ENCODE measurements at regions not wholly inside any gene's neighbourhood (a gene's known extent, or its start where the extent isn't known, plus 50 kb on each side); places are given as distances from the start of the nearest gene placed in this dataset.
"Not testable (repeated sequence)": the region's sequence is repeated elsewhere in the genome, so short reads cannot be mapped to it uniquely, and the experiment has no call there.

GRCh38 chr9:75685062-75685461 is 205.4 kb upstream of the PCSK5 start:
- H4K20me1 ChIP-seq (ENCODE audit: insufficient read depth) = no peaks in the 10 kb centered on the region

GRCh38 chr9:75687359-75687953 is 203.0 kb upstream of the PCSK5 start:
- Histone ChIP-seq H3K27ac (ENCODE audit: low read length) (no peak overlapping the region), H3F3A (ENCODE audit: insufficient read depth, low read length, poor library complexity, severe bottlenecking) (no peaks in the 10 kb centered on the region), H3K27me3 (ENCODE audit: insufficient read depth, low read depth, low read length) (no peaks in the 10 kb centered on the region), H3K4me3 (ENCODE audit: low read length) (no peak overlapping the region), H3K79me2 (replicated peaks; ENCODE audit: insufficient read depth, low read length) (no peaks in the 10 kb centered on the region), H3K36me3 (ENCODE audit: insufficient read depth, low read length) (no peaks in the 10 kb centered on the region), H3K9me3 (ENCODE audit: low read length) (no peaks in the 10 kb centered on the region), H3K4me2 (ENCODE audit: low read length) (no peak overlapping the region), H4K20me1 (ENCODE audit: insufficient read depth) (no peaks in the 10 kb centered on the region), H2AFZ (ENCODE audit: low read depth, low read length) (no peak overlapping the region), H3K9me2 (ENCODE audit: insufficient read depth, low read length) (no peaks in the 10 kb centered on the region), H3K9ac (ENCODE audit: low read length) (no peak overlapping the region)
- TF ChIP-seq EZH2 (IDR thresholded peaks at IDR 0.05; ENCODE audit: borderline replicate concordance, insufficient read depth, low read length, poor library complexity, severe bottlenecking) (no peak), EP300 (conservative IDR thresholded peaks at IDR 0.05; ENCODE audit: poor library complexity, severe bottlenecking) (no peak), SMC3 (conservative IDR thresholded peaks at IDR 0.05; ENCODE audit: poor library complexity) (no peak), RAD21 (conservative IDR thresholded peaks at IDR 0.05) (no peak), POLR2AphosphoS5 (IDR thresholded peaks at IDR 0.05) (no peak), TAF1 (IDR thresholded peaks at IDR 0.05; ENCODE audit: low read depth) (no peak), MXI1 (conservative IDR thresholded peaks at IDR 0.05; ENCODE audit: poor library complexity, severe bottlenecking) (no peak)
- TF ChIP-seq, protein P1, sequence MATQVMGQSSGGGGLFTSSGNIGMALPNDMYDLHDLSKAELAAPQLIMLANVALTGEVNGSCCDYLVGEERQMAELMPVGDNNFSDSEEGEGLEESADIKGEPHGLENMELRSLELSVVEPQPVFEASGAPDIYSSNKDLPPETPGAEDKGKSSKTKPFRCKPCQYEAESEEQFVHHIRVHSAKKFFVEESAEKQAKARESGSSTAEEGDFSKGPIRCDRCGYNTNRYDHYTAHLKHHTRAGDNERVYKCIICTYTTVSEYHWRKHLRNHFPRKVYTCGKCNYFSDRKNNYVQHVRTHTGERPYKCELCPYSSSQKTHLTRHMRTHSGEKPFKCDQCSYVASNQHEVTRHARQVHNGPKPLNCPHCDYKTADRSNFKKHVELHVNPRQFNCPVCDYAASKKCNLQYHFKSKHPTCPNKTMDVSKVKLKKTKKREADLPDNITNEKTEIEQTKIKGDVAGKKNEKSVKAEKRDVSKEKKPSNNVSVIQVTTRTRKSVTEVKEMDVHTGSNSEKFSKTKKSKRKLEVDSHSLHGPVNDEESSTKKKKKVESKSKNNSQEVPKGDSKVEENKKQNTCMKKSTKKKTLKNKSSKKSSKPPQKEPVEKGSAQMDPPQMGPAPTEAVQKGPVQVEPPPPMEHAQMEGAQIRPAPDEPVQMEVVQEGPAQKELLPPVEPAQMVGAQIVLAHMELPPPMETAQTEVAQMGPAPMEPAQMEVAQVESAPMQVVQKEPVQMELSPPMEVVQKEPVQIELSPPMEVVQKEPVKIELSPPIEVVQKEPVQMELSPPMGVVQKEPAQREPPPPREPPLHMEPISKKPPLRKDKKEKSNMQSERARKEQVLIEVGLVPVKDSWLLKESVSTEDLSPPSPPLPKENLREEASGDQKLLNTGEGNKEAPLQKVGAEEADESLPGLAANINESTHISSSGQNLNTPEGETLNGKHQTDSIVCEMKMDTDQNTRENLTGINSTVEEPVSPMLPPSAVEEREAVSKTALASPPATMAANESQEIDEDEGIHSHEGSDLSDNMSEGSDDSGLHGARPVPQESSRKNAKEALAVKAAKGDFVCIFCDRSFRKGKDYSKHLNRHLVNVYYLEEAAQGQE (IDR thresholded peaks at IDR 0.05; ENCODE audit: borderline replicate concordance) = no peak
- TF ChIP-seq, protein P2, sequence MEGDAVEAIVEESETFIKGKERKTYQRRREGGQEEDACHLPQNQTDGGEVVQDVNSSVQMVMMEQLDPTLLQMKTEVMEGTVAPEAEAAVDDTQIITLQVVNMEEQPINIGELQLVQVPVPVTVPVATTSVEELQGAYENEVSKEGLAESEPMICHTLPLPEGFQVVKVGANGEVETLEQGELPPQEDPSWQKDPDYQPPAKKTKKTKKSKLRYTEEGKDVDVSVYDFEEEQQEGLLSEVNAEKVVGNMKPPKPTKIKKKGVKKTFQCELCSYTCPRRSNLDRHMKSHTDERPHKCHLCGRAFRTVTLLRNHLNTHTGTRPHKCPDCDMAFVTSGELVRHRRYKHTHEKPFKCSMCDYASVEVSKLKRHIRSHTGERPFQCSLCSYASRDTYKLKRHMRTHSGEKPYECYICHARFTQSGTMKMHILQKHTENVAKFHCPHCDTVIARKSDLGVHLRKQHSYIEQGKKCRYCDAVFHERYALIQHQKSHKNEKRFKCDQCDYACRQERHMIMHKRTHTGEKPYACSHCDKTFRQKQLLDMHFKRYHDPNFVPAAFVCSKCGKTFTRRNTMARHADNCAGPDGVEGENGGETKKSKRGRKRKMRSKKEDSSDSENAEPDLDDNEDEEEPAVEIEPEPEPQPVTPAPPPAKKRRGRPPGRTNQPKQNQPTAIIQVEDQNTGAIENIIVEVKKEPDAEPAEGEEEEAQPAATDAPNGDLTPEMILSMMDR (IDR thresholded peaks at IDR 0.05; ENCODE audit: poor library complexity, severe bottlenecking) = no peak

More at GRCh38 chr9:75685062-75685461, 205.4 kb upstream of the PCSK5 start:
- no peak overlapping the region for H2AFZ ChIP-seq (ENCODE audit: low read depth, low read length)
- no peak overlapping the region for H3K4me2 ChIP-seq (ENCODE audit: low read length)
- no peak overlapping the region for H3K4me3 ChIP-seq (ENCODE audit: low read length)
- H3K27ac ChIP-seq (ENCODE audit: low read length) = no peak overlapping the region
- H3K9me3 ChIP-seq (ENCODE audit: low read length) = no peaks in the 10 kb centered on the region
- H3K9ac ChIP-seq (ENCODE audit: low read length) = no peak overlapping the region
- H3K36me3 ChIP-seq (ENCODE audit: insufficient read depth, low read length) = no peaks in the 10 kb centered on the region
- no peaks in the 10 kb centered on the region for H3K79me2 ChIP-seq (replicated peaks; ENCODE audit: insufficient read depth, low read length)
- TF ChIP-seq SMC3 (conservative IDR thresholded peaks at IDR 0.05; ENCODE audit: poor library complexity) (no peak), EZH2 (IDR thresholded peaks at IDR 0.05; ENCODE audit: borderline replicate concordance, insufficient read depth, low read length, poor library complexity, severe bottlenecking) (no peak), MXI1 (conservative IDR thresholded peaks at IDR 0.05; ENCODE audit: poor library complexity, severe bottlenecking) (no peak), POLR2AphosphoS5 (IDR thresholded peaks at IDR 0.05) (no peak), RAD21 (conservative IDR thresholded peaks at IDR 0.05) (no peak), TAF1 (IDR thresholded peaks at IDR 0.05; ENCODE audit: low read depth) (no peak), EP300 (conservative IDR thresholded peaks at IDR 0.05; ENCODE audit: poor library complexity, severe bottlenecking) (no peak)
- TF ChIP-seq, protein P1 (IDR thresholded peaks at IDR 0.05; ENCODE audit: borderline replicate concordance) = no peak
- TF ChIP-seq, protein P2 (IDR thresholded peaks at IDR 0.05; ENCODE audit: poor library complexity, severe bottlenecking) = no peak
- no peaks in the 10 kb centered on the region for H3K27me3 ChIP-seq (ENCODE audit: insufficient read depth, low read depth, low read length)
- H3F3A ChIP-seq (ENCODE audit: insufficient read depth, low read length, poor library complexity, severe bottlenecking) = no peaks in the 10 kb centered on the region
- H3K9me2 ChIP-seq (ENCODE audit: insufficient read depth, low read length) = no peaks in the 10 kb centered on the region

DNA sequence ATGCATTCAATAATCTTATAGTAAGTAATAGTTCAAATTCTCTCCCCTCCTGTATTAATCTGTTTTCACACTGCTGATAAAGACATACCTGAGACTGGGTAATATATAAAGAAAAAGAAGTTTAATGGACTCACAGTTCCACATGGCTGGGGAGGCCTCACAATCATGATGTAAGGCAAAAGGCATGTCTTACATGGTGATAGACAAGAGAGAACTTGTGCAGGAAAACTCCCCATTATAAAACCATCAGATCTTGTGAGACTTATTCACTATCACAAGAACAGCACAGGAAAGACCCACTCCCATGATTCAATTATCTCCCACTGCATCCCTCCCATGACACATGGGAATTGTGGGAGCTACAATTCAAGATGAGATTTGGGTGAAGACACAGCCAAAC is 199.9 kb upstream of the PCSK5 start:
- not testable (repeated sequence) for H3K27ac ChIP-seq (ENCODE audit: low read length); H3K27me3 ChIP-seq (ENCODE audit: insufficient read depth, low read depth, low read length); H3K79me2 ChIP-seq (replicated peaks; ENCODE audit: insufficient read depth, low read length); H4K20me1 ChIP-seq (ENCODE audit: insufficient read depth); H3K9me3 ChIP-seq (ENCODE audit: low read length); H3K9me2 ChIP-seq (ENCODE audit: insufficient read depth, low read length); H3K36me3 ChIP-seq (ENCODE audit: insufficient read depth, low read length); H3F3A ChIP-seq (ENCODE audit: insufficient read depth, low read length, poor library complexity, severe bottlenecking); H3K4me3 ChIP-seq (ENCODE audit: low read length); H3K4me2 ChIP-seq (ENCODE audit: low read length); H3K9ac ChIP-seq (ENCODE audit: low read length); H2AFZ ChIP-seq (ENCODE audit: low read depth, low read length)
